Esophagus muscularis mucosa (tissue), 3 donors: ENCODE measurements at regions not wholly inside any gene's neighbourhood (a gene's known extent, or its start where the extent isn't known, plus 50 kb on each side); places are given as distances from the start of the nearest gene placed in this dataset.

ENCODE experiments used
- EP300 ChIP-seq: sonication (generic); formaldehyde crosslinking; IDR thresholded peaks from one replicate; pipeline ENCODE4 v1.6.1; 2017; ENCODE audit warnings: antibody characterized with exemption
- TF ChIP-seq, protein P1 (sequence below), 3 experiments: fragments of 200-600 bp in 2 of 3; fragments of 450-650 bp in 1 of 3; sonication (generic) in 2 of 3; IDR thresholded peaks; one replicate each; pipeline ENCODE4 v1.5.1; 2017 to 2019; ENCODE audit warnings: antibody characterized with exemption in 3 of 3, mild to moderate bottlenecking in 2 of 3, moderate library complexity in 1 of 3

DNA sequence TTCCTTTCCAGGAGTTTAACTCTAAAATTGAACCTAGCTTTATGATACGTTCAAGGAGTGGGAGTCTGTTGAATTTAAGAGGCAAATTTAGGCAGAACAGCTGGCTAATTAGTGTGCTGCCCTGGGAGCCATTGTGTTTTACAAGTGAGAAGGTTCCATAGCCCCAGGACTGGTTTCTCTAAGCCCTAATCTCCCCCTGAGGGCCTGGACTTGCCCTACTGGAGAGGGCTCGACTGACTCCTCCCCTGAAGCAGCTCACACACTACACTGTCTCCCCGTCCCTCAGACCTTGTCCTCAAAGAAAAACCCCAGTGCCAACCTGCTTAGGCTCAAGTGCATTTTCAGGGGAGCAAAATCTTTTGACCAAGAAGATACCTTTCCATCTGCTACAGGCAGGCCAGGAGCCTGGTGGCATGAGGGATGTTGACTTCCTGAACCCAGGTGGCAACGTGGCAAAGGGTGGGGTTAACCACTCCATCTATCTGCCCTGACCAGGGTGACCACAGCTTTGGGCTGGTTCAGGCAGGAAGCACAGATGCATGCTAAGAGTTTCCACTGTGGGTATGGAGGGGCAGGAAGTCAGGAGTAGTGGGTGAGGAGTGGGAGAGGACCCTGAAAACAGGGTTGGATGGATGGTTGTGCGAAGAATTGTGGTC is 68.9 kb upstream of the CARD11 start:
- TF ChIP-seq, protein P1, sequence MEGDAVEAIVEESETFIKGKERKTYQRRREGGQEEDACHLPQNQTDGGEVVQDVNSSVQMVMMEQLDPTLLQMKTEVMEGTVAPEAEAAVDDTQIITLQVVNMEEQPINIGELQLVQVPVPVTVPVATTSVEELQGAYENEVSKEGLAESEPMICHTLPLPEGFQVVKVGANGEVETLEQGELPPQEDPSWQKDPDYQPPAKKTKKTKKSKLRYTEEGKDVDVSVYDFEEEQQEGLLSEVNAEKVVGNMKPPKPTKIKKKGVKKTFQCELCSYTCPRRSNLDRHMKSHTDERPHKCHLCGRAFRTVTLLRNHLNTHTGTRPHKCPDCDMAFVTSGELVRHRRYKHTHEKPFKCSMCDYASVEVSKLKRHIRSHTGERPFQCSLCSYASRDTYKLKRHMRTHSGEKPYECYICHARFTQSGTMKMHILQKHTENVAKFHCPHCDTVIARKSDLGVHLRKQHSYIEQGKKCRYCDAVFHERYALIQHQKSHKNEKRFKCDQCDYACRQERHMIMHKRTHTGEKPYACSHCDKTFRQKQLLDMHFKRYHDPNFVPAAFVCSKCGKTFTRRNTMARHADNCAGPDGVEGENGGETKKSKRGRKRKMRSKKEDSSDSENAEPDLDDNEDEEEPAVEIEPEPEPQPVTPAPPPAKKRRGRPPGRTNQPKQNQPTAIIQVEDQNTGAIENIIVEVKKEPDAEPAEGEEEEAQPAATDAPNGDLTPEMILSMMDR (IDR thresholded peaks at IDR 0.05): no peak
- TF ChIP-seq EP300: no peak
